GM18909 (cell line): ENCODE measurements at regions not wholly inside any gene's neighbourhood (a gene's known extent, or its start where the extent isn't known, plus 50 kb on each side); places are given as distances from the start of the nearest gene placed in this dataset.

Experiments
- ATAC-seq: cut with Tn5 transposase; IDR thresholded peaks from one replicate; pipeline ENCODE4 v1.9.1; 2021; ENCODE audit warnings: mild to moderate bottlenecking; ENCODE audit not compliant: unreplicated experiment, poor library complexity

DNA sequence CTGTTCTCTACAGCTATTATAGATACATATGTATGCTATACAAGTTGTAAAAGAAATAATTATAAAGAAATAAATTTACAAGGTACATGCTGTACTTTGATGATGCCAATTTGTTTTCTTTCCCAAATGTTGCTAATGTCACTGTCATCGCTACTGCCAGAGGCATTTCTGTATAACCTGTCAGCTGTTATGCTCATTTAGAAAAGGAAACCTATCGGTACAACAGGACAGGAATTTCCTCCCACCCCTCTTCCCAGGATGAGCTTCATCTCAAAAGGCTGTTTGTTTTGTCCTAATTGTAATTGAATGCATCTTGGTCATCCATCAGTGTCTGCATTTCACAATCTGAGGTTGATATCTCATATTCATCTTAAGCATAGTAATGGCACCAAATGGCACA, 975.7 kb downstream of the TTLL7 start:
- no peak for ATAC-seq

DNA sequence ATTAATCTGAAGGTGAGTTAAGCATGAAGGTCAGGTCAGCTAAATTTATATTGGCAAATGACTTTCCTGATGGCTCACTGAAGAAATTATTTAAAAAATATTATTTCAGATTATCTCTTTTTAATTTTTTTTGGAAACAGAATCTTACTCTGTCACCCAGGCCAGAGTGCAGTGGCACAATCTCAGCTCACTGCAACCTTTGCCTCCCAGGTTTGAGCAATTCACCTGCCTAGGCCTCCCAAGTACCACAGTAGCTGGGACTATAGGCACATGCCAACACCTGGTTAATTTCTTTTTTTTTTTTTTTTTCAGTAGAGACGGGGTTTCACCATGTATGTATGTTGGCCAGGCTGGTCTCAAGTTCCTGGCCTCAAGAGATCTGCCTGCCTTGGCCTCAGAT, 976.7 kb downstream of the TTLL7 start:
- ATAC-seq: no peak

DNA sequence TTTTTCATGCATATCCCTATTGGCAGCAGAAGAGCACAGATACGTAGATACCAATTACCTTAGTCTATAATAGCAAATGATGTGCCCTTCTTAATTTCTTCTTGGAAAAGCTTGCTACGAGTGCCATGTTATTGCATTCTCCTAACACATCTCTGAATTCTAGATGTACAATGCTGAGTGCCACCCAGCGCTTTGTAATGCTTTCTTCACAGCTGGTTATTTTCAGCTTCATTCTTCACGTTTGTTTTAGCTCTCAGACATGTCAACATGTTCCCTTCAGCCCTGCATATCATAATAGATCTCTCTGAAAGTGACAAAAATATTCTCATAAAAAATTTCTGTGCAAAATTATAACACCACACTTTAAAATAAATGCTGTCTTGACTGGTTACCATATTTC, 981.2 kb downstream of the TTLL7 start:
- ATAC-seq: no peak

DNA sequence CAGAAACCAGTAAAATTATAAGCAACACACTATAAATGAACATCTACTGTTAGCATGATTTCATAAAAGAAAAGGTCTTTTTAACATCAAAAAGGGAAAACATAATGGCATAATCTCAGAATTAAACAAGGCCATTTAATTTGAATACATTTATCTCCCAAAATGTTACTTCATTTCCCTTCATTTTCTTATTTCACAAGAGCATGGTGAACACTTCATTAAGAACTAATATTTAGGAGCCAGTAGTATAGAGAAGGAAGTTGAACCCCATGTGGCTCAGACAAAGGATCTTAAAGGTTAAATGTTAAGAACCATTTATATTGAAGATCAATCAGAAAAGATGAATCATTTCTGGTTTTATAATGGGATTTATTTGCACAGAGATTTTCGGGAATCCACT, 981.7 kb downstream of the TTLL7 start:
- ATAC-seq: no peak

DNA sequence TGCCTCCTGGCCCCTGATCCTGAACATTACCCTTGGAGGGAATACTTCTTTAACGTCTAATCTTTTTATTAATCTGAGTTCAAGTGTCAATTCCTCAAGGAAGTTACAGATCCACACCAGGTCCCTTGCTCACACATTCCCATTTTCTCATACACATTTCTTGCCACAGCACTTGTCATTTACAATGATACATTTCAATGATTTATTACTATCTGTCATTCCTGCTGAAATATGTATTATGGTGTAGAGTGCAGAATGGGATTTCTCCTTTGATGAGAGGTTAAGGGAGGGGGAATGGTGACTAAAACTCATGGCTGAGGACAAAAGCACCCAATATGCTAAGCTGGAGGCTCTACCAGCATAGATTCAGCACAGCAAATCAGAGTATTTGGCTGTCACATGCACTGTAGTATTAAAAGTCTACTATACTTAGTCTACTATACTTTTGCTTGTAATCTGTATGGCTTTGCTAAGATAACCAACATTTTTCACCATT, 982.5 kb downstream of the TTLL7 start:
- ATAC-seq: no peak

DNA sequence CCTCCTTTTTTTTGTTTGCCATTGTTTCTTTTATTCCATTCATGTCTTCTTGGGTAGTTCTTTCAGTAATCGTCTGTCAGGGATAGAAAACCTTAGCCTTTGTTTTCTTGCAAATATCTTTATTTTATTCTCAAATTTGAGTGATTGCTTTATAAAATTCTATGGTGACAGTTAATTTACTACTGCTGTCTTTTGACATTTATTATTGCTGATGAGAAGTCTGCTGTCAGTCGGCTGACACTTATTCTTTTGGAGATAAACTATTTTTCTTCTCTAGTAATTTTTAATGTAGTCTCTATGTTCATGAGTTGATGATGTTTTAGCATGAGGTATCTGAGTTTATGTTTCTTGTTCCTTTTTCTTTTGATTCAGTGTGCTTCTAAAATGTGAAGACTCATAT, 983.8 kb downstream of the TTLL7 start:
- no peak for ATAC-seq

DNA sequence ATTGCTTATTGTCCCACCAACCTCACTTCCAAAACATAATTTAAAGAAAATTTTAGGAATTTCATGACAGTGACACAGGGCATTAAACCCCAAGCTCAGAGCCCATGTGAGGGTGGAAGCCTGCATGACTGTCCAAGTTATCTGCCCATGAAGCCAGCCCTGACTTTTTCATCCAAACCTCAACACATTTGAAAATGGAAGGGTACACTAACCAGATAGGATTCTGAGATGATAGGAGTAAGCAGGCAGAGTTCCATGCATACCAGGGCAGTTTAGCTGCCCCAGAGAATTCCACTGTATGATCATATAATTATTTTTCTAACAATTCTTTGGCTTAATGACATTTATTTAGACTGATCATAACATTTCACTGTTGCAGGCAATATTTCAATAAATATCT, 986.0 kb downstream of the TTLL7 start:
- no peak for ATAC-seq

DNA sequence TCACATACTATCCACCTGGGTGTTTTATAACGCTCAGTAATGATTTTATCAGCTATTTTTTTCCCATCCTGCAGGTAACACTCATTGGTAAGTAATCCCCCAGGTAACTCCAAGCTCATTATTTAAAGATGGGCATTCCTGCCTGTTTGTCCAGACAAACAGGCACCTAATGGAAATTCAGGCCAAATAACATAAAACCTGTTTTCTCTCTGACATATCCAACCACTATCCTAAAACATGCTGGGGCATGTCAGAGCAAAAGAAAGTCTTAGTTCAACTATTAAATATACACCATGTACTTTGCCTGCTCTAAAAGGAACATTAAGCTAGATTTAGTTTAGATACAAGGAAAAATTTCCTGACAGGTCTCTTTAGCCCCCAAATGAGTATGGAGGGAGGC, 987.7 kb downstream of the TTLL7 start:
- ATAC-seq: no peak

DNA sequence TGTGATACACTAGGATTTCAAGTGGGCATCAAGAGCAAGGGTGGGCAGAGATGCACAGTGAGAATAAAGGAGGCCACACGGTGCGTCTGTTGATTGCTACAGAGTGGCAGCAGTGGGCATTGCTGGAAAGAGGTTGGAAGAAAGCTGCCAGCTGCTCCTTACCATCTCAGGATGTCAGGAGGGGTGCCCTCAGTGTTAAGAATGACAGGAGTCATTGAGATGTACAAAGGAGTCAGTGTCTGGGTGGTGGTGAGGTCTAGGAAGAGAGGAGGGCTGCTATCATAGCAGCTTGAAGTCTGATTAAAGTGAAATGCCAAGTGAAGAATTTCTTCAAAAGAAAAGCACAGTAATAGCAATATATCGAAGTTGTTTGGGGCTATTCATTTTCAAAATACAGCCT, 992.7 kb downstream of the TTLL7 start:
- ATAC-seq: no peak

DNA sequence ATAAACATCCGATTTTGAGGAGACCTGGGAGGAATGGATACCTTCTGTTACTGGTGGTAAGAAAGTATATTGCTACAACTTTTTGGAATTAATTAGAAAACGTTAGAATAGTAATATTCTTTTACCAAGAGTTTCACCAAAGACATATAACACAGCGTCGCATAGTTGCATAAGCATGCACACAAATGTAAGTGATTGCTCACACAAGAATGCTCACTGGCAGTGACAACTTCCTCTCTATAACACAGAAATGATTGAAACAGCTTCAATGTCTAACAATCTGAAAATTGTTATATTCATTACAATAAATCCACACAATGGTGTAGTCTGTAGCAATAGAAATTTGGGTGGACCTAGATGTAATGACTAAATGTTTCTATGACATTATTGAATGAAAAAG, 998.6 kb downstream of the TTLL7 start:
- ATAC-seq: no peak

DNA sequence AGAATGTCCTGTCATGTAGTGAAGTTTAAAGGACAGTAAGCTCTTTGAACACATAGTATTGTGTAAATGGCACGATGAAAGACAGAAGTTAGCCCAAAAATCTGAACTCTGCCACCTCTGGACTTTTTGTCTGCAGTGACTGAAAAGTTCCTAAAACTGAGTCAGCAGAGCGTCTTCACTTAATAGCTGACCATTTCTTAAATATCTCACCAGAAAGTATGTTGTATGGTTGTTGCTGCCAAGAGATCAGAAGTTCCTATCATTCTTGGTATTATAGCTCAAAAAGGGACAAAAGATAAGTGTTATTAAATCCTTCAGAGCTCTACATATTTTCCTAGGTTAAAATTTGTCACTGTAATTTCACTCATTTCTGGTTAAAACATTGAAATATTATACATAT, 1003.0 kb downstream of the TTLL7 start:
- ATAC-seq: no peak

DNA sequence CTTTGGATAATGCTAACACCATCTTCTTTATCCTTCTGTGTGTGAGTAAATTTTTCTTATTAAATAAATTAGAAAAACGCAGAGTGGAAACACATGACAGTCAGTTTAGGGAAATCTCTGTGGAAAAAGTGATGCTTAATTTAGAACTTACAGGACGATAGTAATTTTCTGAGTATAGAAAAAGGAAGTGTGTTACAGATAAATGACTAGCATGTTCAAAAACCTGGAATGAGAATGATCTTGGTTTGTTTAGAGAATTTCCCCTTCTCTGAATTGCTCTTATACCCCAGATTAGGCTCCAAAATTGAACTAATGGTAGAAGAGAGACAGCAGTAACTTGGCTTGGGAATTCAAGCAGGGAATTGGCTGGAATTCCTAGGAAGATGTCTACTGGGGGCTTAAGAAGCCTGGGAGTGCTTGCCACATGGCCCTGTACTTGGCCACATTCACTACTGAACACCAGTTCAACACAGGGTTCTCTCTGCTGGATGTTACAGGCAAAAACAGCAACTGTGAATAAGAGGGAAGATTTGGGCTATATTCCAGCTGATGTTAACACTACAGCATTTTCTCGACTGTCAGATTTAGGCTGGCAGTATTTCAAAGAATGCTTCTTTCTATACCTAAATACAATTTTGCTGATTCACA, 1004.2 kb downstream of the TTLL7 start:
- ATAC-seq: no peak

DNA sequence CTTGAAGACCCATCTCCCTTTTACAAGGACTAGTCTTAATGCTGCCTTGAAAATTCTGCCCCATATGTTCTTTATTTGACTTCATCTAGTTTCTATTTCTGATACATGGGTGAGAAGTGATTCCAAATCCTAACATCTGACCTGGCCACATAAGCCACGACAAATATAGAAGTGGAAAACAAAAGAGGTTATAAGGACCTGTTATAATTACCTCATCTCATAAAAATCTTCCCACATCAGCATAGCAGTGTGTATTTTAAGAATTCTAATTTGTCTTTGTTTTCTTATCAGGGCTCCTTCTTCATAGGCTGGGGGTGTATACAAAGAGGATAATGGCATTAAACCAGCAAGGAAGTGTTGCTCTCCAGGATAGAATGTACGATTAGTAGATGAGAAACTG, 1007.4 kb downstream of the TTLL7 start:
- ATAC-seq: no peak

DNA sequence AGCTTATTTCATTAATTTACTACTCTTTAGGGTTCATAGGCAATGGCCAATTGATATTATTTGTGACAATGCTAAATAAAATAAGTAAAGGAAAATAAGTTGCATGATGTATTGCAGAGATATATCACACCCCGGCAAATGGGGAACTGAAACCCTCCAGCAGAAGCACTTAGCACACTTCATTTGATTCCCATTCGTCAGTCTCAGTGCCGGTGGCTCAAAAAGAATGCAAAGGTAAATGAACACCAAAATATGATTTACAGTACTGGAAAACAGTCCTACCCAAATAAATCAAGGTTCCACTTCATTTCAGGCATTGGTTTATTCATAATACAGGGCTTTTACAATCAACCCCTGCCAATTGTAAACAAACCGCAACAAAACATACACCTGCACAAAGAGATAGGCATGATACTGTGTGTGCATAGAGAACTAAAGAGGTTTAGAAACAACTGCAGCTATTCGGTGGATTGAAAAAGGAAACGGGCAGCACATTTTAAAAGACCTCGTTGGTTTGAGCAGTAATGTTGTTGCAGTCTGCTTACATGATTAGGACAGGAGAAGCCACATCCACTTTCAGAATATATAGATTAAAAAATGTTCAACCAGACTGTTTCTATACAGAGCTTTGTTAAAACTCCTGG, 1019.2 kb downstream of the TTLL7 start:
- ATAC-seq: peak; percentile 97

DNA sequence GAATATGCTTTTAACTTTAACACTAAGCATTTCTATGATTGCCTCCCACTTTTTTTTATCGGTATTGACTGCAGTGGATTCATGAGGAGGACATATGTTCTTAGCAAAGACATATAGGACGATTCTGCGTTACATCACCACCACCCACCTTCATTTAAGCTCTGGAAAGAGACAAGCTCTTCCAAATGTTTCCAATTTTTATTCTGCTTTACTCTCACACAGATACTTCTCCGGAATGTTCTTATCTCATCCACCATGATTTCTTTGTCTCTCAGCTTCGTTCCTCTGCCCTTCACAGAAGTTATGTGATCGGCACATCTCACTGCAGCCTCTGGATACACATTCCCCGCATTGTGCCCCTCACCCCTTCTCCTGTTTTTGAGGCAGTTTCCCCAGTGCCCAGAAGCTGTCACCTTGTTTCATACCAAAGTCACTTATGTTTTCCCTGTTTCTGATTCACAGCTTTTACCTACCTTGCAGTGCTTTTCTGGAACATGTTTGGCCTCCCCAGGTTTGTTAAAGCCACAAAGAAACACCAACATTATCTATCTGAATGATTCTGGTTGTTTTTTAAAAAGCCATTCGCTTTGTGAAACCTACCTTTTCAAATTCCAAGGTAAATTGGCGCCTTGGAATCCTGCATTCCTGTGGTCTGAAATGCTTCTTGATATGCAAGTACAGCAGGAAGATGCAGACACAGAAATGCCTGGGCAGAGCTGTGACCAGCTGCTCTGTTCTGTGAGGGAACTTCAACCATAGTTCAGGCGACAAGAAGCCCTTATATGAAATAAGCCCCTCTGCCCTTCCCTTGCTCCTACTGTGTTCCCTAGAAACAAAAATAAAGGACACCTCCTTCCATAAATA, 1020.2 kb downstream of the TTLL7 start:
- ATAC-seq: no peak

DNA sequence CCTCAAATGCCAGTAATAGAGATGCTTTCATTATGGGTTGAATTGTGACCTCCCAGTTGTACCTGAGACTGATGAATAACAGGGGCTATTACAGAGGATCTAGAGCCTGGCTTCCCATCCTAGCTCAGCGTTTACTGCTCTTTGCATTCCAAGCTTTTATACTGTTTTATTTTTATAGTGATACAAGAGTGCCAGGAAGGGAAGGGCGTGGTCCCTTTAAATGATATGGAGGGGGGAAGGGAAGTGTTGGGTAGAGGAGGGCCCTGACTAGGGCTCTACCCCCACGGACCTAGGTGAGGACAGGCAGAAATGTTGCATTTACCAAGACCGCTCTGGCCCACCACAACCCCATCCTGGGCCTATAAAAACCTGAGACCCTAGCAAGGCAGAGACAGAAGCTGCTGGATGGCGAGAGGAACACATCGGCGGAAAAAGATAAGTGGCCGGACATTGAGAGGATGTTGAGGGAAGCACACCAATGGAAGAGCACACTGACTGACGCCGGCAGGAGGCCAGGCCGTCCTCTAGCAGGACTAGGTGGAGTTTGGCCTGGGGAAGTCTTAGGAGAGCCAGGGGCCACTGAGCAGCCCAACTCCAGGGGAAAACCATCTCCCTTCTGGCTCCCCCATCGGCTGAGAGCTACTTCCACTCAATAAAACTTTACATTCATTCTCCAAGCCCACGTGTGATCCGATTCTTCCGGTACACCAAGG, 1025.9 kb downstream of the TTLL7 start:
- ATAC-seq: no peak

DNA sequence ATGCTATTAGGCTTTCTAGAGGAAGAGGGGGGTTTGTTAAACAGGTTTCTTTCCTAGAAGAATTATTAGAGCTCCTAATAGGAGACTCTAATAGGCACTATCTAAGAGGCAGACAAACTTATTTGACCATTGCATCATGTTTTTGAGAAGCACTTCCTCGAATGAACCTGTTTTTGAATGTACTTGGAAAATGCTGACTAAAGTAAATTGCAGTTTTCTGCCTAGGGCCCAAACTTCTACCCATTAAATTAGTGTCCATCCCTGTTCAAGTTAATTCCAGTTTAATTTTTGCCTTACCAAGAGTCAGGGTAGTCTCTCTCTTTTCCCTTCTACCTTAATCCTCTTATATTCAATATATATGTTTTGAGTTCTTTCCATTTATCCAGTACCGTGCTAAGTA, 1029.6 kb downstream of the TTLL7 start:
- ATAC-seq: no peak

DNA sequence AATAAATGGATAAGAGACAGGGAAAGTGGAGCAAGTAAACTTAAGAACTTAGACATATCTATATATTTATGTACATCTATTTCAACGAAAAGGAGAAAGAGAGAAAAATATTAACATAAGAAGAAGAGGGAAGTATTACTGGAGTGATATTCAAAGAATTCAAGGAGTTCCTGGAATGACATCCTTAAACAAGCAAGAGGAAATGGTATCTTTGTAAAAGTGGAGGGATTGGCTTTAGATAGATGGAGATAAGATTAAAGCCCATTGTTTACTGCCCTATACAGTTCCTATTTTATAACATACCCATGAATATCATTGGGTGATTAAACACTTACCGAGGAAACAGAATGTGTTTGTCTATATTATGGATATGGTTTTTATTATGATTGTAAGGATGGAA, 1036.3 kb downstream of the TTLL7 start:
- no peak for ATAC-seq

DNA sequence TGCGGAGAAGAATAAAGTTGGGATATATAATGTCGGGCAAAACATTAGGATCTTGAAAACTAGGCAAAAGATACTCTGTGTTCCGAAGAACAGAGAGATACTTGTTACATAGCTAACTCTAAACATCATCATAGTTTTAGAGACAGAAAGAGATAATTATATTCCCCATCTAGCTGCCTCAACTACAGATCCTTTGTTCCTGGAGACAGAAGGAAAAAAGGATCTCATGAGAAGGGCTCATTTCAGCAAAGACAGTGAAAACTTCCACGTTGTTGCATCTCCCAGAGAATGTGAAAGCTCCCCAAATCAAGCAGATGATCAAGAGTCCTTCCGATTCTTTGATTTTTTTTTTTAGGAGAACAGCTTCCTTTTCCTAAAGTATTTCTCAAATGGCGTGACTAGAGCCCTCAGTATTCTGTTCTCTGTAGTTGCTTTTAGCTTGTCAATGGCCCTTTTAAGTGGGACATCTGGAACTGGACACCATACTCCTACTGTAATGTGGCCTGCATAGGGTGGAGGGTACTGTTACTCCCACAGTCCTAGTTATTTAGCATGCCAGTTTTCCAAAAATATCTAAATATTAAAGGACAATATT, 1048.2 kb downstream of the TTLL7 start:
- ATAC-seq: no peak

DNA sequence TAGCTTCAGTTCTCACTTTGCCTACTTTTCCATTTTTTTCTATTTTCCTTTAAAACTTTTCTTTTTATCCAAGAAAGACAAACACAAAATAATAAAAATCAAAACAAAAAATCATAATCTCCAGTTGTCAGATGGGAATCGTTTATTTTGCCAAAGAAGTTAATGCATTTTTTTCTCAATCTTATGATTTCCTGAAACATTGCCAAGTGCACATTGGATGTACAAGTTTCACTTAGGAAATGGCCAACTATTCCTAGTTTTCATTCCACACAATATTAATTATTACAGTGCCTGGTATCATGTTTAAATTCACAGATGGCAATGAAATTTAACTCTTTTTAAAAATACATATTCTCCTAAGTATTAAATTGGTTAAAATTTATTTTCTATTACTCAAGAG, 1050.5 kb downstream of the TTLL7 start:
- ATAC-seq: no peak
